Astrocyte of the cerebellum (primary cell): ENCODE measurements at regions not wholly inside any gene's neighbourhood (a gene's known extent, or its start where the extent isn't known, plus 50 kb on each side); places are given as distances from the start of the nearest gene placed in this dataset.

Experiments used
- DNase-seq: peaks from one replicate; pipeline ENCODE4 v3.0.0-alpha.2; 2011; ENCODE audit warnings: low read depth
- H3K4me3 ChIP-seq: 2 replicates; pipeline ENCODE4 v1.5.1; 2011; ENCODE audit warnings: mild to moderate bottlenecking, low read depth, low read length, moderate library complexity
- in situ Hi-C: cut with HindIII; loops from 2 replicates; pipeline ENCODE4 v1.10.0; 2017; ENCODE audit warnings: low sequenced_read_pairs
- TF ChIP-seq, protein P1 (sequence below): IDR thresholded peaks from 2 replicates; pipeline ENCODE4 v1.5.1; 2012; ENCODE audit warnings: low read length, low read depth, moderate library complexity, mild to moderate bottlenecking; ENCODE audit errors: missing control alignments

DNA sequence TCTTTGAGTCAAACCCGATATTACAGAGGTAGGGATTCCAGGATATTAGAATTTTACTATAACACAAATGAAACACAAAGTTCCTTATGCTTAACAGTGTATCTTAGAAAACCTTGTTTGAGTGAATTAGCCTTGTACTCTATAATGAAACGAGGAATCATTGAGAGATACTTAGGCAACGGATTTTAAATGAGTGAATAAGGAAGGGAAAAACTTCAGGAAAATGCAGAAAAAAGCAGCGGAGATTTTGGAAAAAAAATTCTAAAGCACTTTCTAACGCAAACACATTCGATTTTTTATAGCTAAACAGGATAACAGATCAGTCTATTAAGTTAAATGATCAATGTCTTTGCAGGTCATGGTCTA, 137.3 kb downstream of the HFE start:
- TF ChIP-seq, protein P1, sequence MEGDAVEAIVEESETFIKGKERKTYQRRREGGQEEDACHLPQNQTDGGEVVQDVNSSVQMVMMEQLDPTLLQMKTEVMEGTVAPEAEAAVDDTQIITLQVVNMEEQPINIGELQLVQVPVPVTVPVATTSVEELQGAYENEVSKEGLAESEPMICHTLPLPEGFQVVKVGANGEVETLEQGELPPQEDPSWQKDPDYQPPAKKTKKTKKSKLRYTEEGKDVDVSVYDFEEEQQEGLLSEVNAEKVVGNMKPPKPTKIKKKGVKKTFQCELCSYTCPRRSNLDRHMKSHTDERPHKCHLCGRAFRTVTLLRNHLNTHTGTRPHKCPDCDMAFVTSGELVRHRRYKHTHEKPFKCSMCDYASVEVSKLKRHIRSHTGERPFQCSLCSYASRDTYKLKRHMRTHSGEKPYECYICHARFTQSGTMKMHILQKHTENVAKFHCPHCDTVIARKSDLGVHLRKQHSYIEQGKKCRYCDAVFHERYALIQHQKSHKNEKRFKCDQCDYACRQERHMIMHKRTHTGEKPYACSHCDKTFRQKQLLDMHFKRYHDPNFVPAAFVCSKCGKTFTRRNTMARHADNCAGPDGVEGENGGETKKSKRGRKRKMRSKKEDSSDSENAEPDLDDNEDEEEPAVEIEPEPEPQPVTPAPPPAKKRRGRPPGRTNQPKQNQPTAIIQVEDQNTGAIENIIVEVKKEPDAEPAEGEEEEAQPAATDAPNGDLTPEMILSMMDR: no peak
- DNase-seq: no peak
- H3K4me3 ChIP-seq: peak overlapping the region; percentile 58
- in situ Hi-C loops: no loop called here

DNA sequence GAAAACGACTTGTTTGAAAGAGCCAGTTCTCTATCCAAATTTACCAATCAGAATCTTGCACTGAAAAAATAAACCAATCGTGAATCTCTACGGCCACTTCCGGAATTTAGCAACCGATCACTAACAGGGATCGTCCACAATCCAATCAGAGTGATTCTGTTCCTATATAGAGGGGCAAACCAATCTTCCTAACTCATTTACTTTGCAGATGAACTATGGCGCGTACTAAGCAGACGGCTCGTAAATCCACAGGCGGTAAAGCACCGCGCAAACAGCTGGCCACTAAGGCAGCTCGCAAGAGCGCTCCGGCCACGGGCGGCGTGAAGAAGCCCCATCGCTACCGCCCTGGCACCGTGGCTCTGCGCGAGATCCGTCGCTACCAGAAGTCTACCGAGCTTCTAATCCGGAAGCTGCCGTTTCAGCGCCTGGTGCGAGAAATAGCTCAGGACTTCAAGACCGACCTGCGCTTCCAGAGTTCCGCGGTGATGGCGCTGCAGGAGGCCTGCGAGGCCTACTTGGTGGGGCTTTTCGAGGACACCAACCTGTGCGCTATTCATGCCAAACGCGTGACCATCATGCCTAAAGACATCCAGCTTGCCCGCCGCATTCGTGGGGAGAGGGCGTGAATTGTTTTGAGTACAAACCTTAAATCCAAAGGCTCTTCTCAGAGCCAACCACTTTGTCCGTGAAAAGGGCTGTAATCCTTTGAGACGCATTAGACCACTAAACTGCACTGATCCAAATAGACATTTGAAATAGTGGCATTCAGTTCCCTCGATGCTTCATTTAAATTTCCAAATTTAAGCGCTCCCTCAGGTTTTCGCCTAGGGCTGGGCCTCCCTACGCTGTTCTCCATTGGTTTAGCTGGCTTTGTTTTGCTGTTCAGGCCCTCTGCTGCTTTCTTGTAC, 138.0 kb downstream of the HFE start:
- peak overlapping the region; percentile 58 for H3K4me3 ChIP-seq
- TF ChIP-seq, protein P1: peak; percentile 13
- DNase-seq: peak; percentile 90
- in situ Hi-C loops: no loop called here

DNA sequence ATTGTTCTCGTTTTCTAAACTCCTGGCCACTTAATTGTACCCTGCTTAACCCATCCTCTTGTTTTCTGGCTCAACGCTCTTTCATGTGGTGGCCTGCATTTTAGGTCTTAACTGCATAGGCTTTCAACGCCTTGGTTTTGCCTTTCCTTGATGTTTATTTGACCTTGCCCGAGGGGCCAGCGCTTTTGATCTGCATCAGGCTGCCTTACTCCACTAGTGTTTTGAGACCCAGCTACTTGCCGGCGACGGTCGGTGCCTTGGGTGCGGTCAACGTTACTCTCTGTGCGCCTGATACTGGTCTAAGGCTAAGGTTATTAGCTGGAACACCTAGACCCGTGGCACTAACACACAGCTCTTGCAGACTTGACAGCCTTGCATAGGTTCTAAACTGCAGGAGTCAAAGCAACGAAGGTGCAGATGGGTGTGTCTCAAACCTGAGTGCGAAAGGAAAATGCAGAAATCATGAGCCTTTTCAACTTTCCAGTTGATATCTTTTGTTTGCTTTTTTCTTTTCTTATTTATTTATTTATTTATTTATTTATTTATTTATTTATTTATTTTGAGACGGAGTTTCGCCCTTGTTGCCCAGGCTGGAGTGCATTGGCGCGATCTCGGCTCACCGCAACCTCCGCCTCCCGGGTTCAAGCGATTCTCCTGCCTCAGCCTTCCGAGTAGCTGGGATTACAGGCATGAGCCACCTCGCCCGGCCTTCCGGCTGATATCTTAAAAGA, 138.8 kb downstream of the HFE start:
- no peak for DNase-seq
- H3K4me3 ChIP-seq: peak overlapping the region; percentile 58
- TF ChIP-seq, protein P1: no peak
- in situ Hi-C loops: no loop called here

DNA sequence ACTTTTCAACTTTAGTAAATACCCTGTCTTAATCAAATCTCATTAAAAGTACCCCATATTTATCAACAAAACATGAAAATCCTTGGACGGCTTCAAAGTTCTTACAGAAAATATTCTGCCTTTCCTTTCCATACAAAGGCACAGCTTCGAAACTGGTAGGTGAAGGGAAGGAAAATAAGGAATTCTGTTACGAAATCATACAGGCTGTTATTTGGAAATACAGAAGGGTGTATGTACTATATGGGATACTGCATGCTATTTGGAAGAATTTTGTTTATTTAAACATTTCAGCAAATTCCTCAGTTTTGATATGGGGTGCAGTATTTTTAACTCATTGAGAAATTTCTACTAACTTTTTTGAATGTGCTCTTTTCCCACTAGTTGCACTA, 138.4 kb upstream of the BTN3A2 start:
- DNase-seq: no peak
- TF ChIP-seq, protein P1: no peak
- in situ Hi-C loops: no loop called here

DNA sequence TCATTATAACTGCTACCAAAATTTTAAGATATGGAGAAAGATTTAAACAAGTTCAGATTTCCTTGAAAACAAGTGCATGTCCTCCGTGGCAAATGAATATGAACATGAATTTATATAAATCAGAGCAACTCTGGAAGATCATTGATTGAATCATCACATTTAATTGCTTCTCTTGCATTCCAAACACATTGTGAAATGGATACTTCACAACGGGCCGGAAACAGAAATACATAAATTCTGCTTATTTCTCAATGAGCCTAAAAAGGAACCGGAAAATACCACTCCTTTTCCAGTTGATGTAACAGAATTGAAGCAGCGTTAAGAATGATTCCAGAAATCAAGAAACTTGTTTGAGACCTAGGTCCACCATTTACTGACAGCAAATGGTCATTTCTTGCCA, 134.6 kb upstream of the BTN3A2 start:
- TF ChIP-seq, protein P1: no peak
- in situ Hi-C loops: no loop called here
- no peak overlapping the region for H3K4me3 ChIP-seq
- DNase-seq: no peak

More for the DNA sequence above, 138.4 kb upstream of the BTN3A2 start:
- H3K4me3 ChIP-seq: no peak overlapping the region

DNA sequence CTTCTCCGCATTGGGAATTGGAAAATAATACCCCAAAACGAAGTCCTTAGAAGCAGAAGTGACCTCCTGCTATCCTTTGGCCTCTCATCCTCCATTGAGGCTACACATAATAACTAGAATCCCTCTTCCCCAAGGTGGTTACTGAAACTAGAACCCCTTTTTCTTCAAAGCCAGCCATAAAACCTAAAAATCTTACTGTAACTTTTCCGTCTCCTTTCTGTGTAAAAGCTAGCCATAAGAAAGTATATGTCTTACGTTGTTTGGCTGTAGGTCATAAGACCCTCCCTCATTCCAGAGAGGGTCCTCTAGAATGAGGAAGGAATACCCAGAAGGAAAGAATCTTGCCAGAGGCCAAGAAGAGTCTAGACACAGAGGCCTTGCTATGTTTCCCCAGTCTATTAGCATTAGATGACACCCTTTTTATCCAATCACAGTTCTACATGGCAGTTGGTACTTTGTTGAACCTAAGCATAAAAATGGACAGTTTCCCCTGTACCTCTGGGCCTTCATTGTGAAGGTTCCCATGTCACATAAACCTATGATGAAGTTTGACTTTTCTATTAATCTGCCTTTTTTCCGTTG, 133.9 kb upstream of the BTN3A2 start:
- no peak overlapping the region for H3K4me3 ChIP-seq
- TF ChIP-seq, protein P1: no peak
- in situ Hi-C loops: no loop called here
- DNase-seq: no peak
